ACC112 (cell line): ENCODE measurements at regions not wholly inside any gene's neighbourhood (a gene's known extent, or its start where the extent isn't known, plus 50 kb on each side); places are given as distances from the start of the nearest gene placed in this dataset.

Experiments
- H2AFZ ChIP-seq: fragments of 200-600 bp; sonication (generic); one replicate; pipeline ENCODE4 v1.6.0; 2017; ENCODE audit warnings: antibody characterized with exemption, low read length; ENCODE audit not compliant: unreplicated experiment
- H3K27ac ChIP-seq: fragments of 200-600 bp; sonication (generic); 2 replicates; pipeline ENCODE4 v1.5.1; 2014; ENCODE audit warnings: low read depth, mild to moderate bottlenecking, antibody characterized with exemption, low read length, moderate library complexity
- H3K27me3 ChIP-seq: fragments of 200-600 bp; sonication (generic); 2 replicates; pipeline ENCODE4 v1.6.1; 2014; ENCODE audit warnings: mild to moderate bottlenecking, antibody characterized with exemption, low read length, moderate library complexity, mixed read lengths; ENCODE audit not compliant: insufficient read depth
- H3K36me3 ChIP-seq: fragments of 200-600 bp; sonication (generic); 2 replicates; pipeline ENCODE4 v1.6.1; 2016; ENCODE audit warnings: mild to moderate bottlenecking, antibody characterized with exemption, low read length, moderate library complexity, mixed read lengths; ENCODE audit not compliant: insufficient read depth
- H3K4me1 ChIP-seq: fragments of 200-600 bp; sonication (generic); one replicate; pipeline ENCODE4 v1.6.1; 2016; ENCODE audit warnings: low read length, mixed read lengths; ENCODE audit not compliant: insufficient read depth, unreplicated experiment, control insufficient read depth
- H3K4me3 ChIP-seq: fragments of 200-600 bp; sonication (generic); 2 replicates; pipeline ENCODE4 v1.5.1; 2014; ENCODE audit warnings: mild to moderate bottlenecking, low read depth, low read length
- H3K79me2 ChIP-seq: fragments of 200-600 bp; sonication (generic); one replicate; pipeline ENCODE4 v1.6.0; 2016; ENCODE audit warnings: low read length; ENCODE audit not compliant: control insufficient read depth, unreplicated experiment, insufficient read depth

- H3K27ac ChIP-seq: peak overlapping the region; percentile 76
- peaks cover 8% of the 10 kb centered on the region for H3K4me1 ChIP-seq
- no peaks in the 10 kb centered on the region for H3K27me3 ChIP-seq
- H2AFZ ChIP-seq: no peak overlapping the region
- peak overlapping the region; percentile 31 for H3K4me3 ChIP-seq
- no peaks in the 10 kb centered on the region for H3K79me2 ChIP-seq
- H3K36me3 ChIP-seq: no peaks in the 10 kb centered on the region
Measured at GRCh38 chr6:104325341-104326172, 534.2 kb downstream of the HACE1 start.

- Histone ChIP-seq H3K27ac (no peak overlapping the region), H2AFZ (no peak overlapping the region), H3K4me1 (peaks cover 8% of the 10 kb centered on the region), H3K79me2 (no peaks in the 10 kb centered on the region), H3K27me3 (no peaks in the 10 kb centered on the region), H3K4me3 (no peak overlapping the region), H3K36me3 (no peaks in the 10 kb centered on the region)
Measured at GRCh38 chr6:104324301-104324700, 535.4 kb downstream of the HACE1 start.

- Histone ChIP-seq H3K4me1 (peaks cover 8% of the 10 kb centered on the region), H2AFZ (no peak overlapping the region), H3K36me3 (no peaks in the 10 kb centered on the region), H3K27me3 (no peaks in the 10 kb centered on the region), H3K27ac (no peak overlapping the region), H3K4me3 (no peak overlapping the region), H3K79me2 (no peaks in the 10 kb centered on the region)
Measured at GRCh38 chr6:104322841-104323240, 536.9 kb downstream of the HACE1 start.

- Histone ChIP-seq H3K79me2 (no peaks in the 10 kb centered on the region), H3K36me3 (no peaks in the 10 kb centered on the region), H3K27ac (no peak overlapping the region), H3K4me3 (no peak overlapping the region), H3K4me1 (no peaks in the 10 kb centered on the region), H3K27me3 (no peaks in the 10 kb centered on the region), H2AFZ (no peak overlapping the region)
Measured at GRCh38 chr6:104321301-104321700, 538.4 kb downstream of the HACE1 start.

- H3K36me3 ChIP-seq: no peaks in the 10 kb centered on the region
- no peak overlapping the region for H3K4me3 ChIP-seq
- no peaks in the 10 kb centered on the region for H3K27me3 ChIP-seq
- H3K27ac ChIP-seq: no peak overlapping the region
- H3K79me2 ChIP-seq: no peaks in the 10 kb centered on the region
- no peak overlapping the region for H2AFZ ChIP-seq
- no peaks in the 10 kb centered on the region for H3K4me1 ChIP-seq
Measured at GRCh38 chr6:104320896-104321295, 538.8 kb downstream of the HACE1 start.

GRCh38 chr6:104312851-104313250 is 546.9 kb downstream of the HACE1 start:
- no peaks in the 10 kb centered on the region for H3K36me3 ChIP-seq
- H2AFZ ChIP-seq: no peak overlapping the region
- H3K4me3 ChIP-seq: no peak overlapping the region
- no peaks in the 10 kb centered on the region for H3K27me3 ChIP-seq
- no peaks in the 10 kb centered on the region for H3K79me2 ChIP-seq
- no peak overlapping the region for H3K27ac ChIP-seq
- no peaks in the 10 kb centered on the region for H3K4me1 ChIP-seq

- Histone ChIP-seq H3K4me3 (no peak overlapping the region), H2AFZ (no peak overlapping the region), H3K36me3 (no peaks in the 10 kb centered on the region), H3K27ac (no peak overlapping the region), H3K79me2 (no peaks in the 10 kb centered on the region), H3K27me3 (no peaks in the 10 kb centered on the region), H3K4me1 (no peaks in the 10 kb centered on the region)
Measured at GRCh38 chr6:104306211-104306610, 553.5 kb downstream of the HACE1 start.

- no peaks in the 10 kb centered on the region for H3K79me2 ChIP-seq
- no peak overlapping the region for H3K4me3 ChIP-seq
- no peak overlapping the region for H2AFZ ChIP-seq
- no peaks in the 10 kb centered on the region for H3K4me1 ChIP-seq
- no peaks in the 10 kb centered on the region for H3K36me3 ChIP-seq
- H3K27me3 ChIP-seq: no peaks in the 10 kb centered on the region
- H3K27ac ChIP-seq: no peak overlapping the region
Measured at GRCh38 chr6:104305206-104305605, 554.5 kb downstream of the HACE1 start.

- Histone ChIP-seq H3K4me3 (no peak overlapping the region), H3K27me3 (no peaks in the 10 kb centered on the region), H2AFZ (no peak overlapping the region), H3K4me1 (no peaks in the 10 kb centered on the region), H3K36me3 (no peaks in the 10 kb centered on the region), H3K27ac (no peak overlapping the region), H3K79me2 (no peaks in the 10 kb centered on the region)
Measured at GRCh38 chr6:104301951-104302350, 557.8 kb downstream of the HACE1 start.

- no peaks in the 10 kb centered on the region for H3K27me3 ChIP-seq
- H3K27ac ChIP-seq: no peak overlapping the region
- no peaks in the 10 kb centered on the region for H3K79me2 ChIP-seq
- no peak overlapping the region for H2AFZ ChIP-seq
- H3K36me3 ChIP-seq: no peaks in the 10 kb centered on the region
- H3K4me3 ChIP-seq: no peak overlapping the region
- H3K4me1 ChIP-seq: no peaks in the 10 kb centered on the region
Measured at GRCh38 chr6:104286641-104287040, 573.1 kb downstream of the HACE1 start.

- H3K27me3 ChIP-seq: no peaks in the 10 kb centered on the region
- H2AFZ ChIP-seq: no peak overlapping the region
- H3K27ac ChIP-seq: no peak overlapping the region
- H3K4me1 ChIP-seq: no peaks in the 10 kb centered on the region
- H3K36me3 ChIP-seq: no peaks in the 10 kb centered on the region
- no peak overlapping the region for H3K4me3 ChIP-seq
- no peaks in the 10 kb centered on the region for H3K79me2 ChIP-seq
Measured at GRCh38 chr6:104284872-104285271, 574.8 kb downstream of the HACE1 start.
